GM21825 (cell line): ENCODE measurements at regions not wholly inside any gene's neighbourhood (a gene's known extent, or its start where the extent isn't known, plus 50 kb on each side); places are given as distances from the start of the nearest gene placed in this dataset.
"Not testable (repeated sequence)": the region's sequence is repeated elsewhere in the genome, so short reads cannot be mapped to it uniquely, and the experiment has no call there.

Experiments used
- ATAC-seq: cut with Tn5 transposase; IDR thresholded peaks from one replicate; pipeline ENCODE4 v1.9.1; 2021; ENCODE audit warnings: mild to moderate bottlenecking, moderate library complexity; ENCODE audit not compliant: unreplicated experiment

GRCh38 chr9:38259056-38259455 lies 133.4 kb upstream of the ALDH1B1 start:
- no peak for ATAC-seq

GRCh38 chr9:38257626-38258215 lies 134.8 kb upstream of the ALDH1B1 start:
- ATAC-seq, result no peak

GRCh38 chr9:38256461-38256860 lies 136.0 kb upstream of the ALDH1B1 start:
- ATAC-seq, result no peak

GRCh38 chr9:38255599-38255998 lies 136.9 kb upstream of the ALDH1B1 start:
- no peak for ATAC-seq

- ATAC-seq, result no peak
Observed at GRCh38 chr9:38254756-38255155, 137.7 kb upstream of the ALDH1B1 start.

GRCh38 chr9:38254151-38254550 lies 138.4 kb upstream of the ALDH1B1 start:
- ATAC-seq, result no peak

- ATAC-seq, result no peak
Observed at GRCh38 chr9:38253200-38253599, 139.3 kb upstream of the ALDH1B1 start.

- no peak for ATAC-seq
Observed at GRCh38 chr9:38251036-38251860, 141.3 kb upstream of the ALDH1B1 start.

GRCh38 chr9:38250279-38251035 lies 142.0 kb upstream of the ALDH1B1 start:
- no peak for ATAC-seq

GRCh38 chr9:38249587-38250210 lies 142.8 kb upstream of the ALDH1B1 start:
- ATAC-seq, result no peak

- ATAC-seq, result no peak
Observed at GRCh38 chr9:38249049-38249448, 143.5 kb upstream of the ALDH1B1 start.

GRCh38 chr9:38246833-38247232 lies 145.7 kb upstream of the ALDH1B1 start:
- no peak for ATAC-seq

GRCh38 chr9:38244971-38245370 lies 147.5 kb upstream of the ALDH1B1 start:
- no peak for ATAC-seq

- ATAC-seq, result no peak
Observed at GRCh38 chr9:38243993-38244392, 148.5 kb upstream of the ALDH1B1 start.

- ATAC-seq, result not testable (repeated sequence)
Observed at GRCh38 chr9:38242151-38242550, 150.4 kb upstream of the ALDH1B1 start.

GRCh38 chr9:38240051-38240450 lies 152.5 kb upstream of the ALDH1B1 start:
- ATAC-seq, result no peak

- ATAC-seq, result no peak
Observed at GRCh38 chr9:38235244-38235643, 157.3 kb upstream of the ALDH1B1 start.

- ATAC-seq, result no peak
Observed at GRCh38 chr9:38234479-38235170, 157.9 kb upstream of the ALDH1B1 start.

GRCh38 chr9:38233796-38234355 lies 158.6 kb upstream of the ALDH1B1 start:
- ATAC-seq, result no peak

- ATAC-seq, result no peak
Observed at GRCh38 chr9:38233343-38233742, 159.2 kb upstream of the ALDH1B1 start.
